ENCODE measurements at regions not wholly inside any gene's neighbourhood (a gene's known extent, or its start where the extent isn't known, plus 50 kb on each side); places are given as distances from the start of the nearest gene placed in this dataset.

DNA sequence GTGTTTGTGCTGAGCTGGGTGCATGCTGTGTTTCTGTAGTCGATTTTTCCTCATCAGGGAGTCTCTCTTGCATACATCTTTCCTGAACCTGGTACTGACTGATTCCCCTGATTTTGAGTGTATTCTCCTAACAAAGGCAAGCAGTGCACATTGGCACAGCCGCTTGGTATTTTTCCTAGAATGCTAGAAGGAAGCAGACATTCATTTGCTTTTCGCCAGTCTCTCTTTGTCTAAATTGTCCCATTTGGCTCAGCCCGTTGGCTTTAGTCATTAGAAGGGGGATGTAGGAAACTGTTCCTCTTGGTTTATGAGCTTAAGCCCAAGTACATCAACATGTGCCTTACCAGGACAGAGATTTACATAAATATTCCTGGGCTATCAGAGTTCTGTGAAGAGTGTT, 266.1 kb upstream of the TMTC4 start:
- no peak for DNase-seq (ENCODE audit: low read depth)
- TF ChIP-seq CTCF (IDR thresholded peaks at IDR 0.05; ENCODE audit: insufficient read depth, low read depth, low read length, missing control alignments): no peak
- no peak overlapping the region for H3K4me3 ChIP-seq (ENCODE audit: low read length)

- TF ChIP-seq CTCF (IDR thresholded peaks at IDR 0.05; ENCODE audit: insufficient read depth, low read depth, low read length, missing control alignments): no peak
- H3K4me3 ChIP-seq (ENCODE audit: low read length): no peak overlapping the region
- no peak for DNase-seq (ENCODE audit: low read depth)
Measured at GRCh38 chr13:100933841-100934240, 259.2 kb upstream of the TMTC4 start.

GRCh38 chr13:100922599-100922998, 248.0 kb upstream of the TMTC4 start:
- H3K4me3 ChIP-seq (ENCODE audit: low read length): no peak overlapping the region
- TF ChIP-seq CTCF (IDR thresholded peaks at IDR 0.05; ENCODE audit: insufficient read depth, low read depth, low read length, missing control alignments): no peak
- no peak for DNase-seq (ENCODE audit: low read depth)

- no peak overlapping the region for H3K4me3 ChIP-seq (ENCODE audit: low read length)
- no peak for DNase-seq (ENCODE audit: low read depth)
- TF ChIP-seq CTCF (IDR thresholded peaks at IDR 0.05; ENCODE audit: insufficient read depth, low read depth, low read length, missing control alignments): no peak
Measured at GRCh38 chr13:100921139-100921538, 246.5 kb upstream of the TMTC4 start.

DNA sequence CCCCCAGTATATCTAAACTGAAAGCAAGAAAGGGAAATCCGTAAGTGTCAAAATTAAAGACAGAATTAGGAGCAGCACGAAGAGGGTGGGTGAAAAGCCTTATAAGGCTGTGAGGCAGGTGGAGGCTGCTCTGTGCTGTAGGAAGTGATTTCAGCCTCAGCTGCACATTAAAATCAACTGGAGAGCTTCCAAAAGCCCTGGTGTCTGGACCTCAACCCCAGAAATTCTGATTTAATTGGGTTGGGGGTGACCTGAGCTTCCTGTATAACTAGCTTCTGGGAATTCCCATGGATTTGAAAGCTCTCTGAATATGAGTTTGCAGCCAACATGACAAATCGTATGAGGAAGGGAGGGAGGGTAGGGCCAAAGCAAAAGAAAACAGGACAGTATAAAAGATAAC, 242.4 kb upstream of the TMTC4 start:
- H3K4me3 ChIP-seq (ENCODE audit: low read length): no peak overlapping the region
- DNase-seq (ENCODE audit: low read depth): no peak
- TF ChIP-seq CTCF (IDR thresholded peaks at IDR 0.05; ENCODE audit: insufficient read depth, low read depth, low read length, missing control alignments): no peak

- no peak for TF ChIP-seq CTCF (IDR thresholded peaks at IDR 0.05; ENCODE audit: insufficient read depth, low read depth, low read length, missing control alignments)
- H3K4me3 ChIP-seq (ENCODE audit: low read length): no peak overlapping the region
Measured at GRCh38 chr13:100913143-100913542, 238.5 kb upstream of the TMTC4 start.

DNA sequence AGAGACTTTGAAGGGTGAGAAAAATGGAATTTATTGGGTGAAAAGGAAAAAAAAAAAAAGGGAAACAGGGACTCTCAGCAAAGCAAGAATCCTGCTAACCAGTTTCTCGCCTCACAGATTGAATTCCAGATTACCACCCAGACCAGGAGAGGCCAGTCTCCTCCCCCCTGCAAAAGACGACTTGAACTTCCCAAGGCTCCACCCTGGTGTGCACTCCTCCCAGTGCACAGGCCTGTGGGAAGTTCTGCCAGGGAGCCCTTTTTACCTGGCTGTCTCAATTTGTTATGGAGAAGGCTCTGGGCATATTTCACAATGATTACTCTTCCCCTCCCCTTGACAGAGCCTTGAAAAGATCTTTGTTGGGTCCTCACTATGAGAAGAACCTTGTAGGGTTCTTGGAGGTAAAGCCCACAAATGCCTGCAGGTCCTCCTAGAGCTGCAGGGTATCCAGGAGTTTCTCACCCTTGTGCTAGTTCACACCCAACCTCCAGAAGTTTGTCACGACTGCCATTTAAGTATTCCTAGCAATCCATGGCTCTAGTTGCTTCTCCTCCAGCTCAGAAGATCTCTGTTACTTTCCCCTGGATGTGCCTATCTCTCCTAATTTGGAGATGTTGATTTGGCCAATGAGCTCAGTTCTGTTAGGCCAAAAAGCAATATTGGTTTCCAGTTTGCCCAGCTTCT, 229.8 kb upstream of the TMTC4 start:
- H3K4me3 ChIP-seq (ENCODE audit: low read length): no peak overlapping the region
- no peak for TF ChIP-seq CTCF (IDR thresholded peaks at IDR 0.05; ENCODE audit: insufficient read depth, low read depth, low read length, missing control alignments)
- no peak for DNase-seq (ENCODE audit: low read depth)

More at GRCh38 chr13:100913143-100913542, 238.5 kb upstream of the TMTC4 start:
- DNase-seq (ENCODE audit: low read depth): no peak

Measured in epithelial cell of esophagus (primary cell).